RWPE2 (cell line): ENCODE measurements at regions not wholly inside any gene's neighbourhood (a gene's known extent, or its start where the extent isn't known, plus 50 kb on each side); places are given as distances from the start of the nearest gene placed in this dataset.

Source experiments
- ATAC-seq: fragments of 200-7000 bp; cut with Tn5 transposase; 3 replicates; pipeline ENCODE4 v1.9.1; 2021; ENCODE audit warnings: low read depth
- DNase-seq: peaks from one replicate; pipeline ENCODE4 v3.0.0-alpha.2; 2020; ENCODE audit warnings: low spot score
- H3K27ac ChIP-seq: fragments of 450-650 bp; 2 replicates; pipeline ENCODE4 v1.5.1; 2017; ENCODE audit warnings: mild to moderate bottlenecking; ENCODE audit not compliant: poor library complexity, severe bottlenecking
- H3K27me3 ChIP-seq: fragments of 250-450 bp; sonication (Bioruptor Pico); 2 replicates; pipeline ENCODE4 v1.5.1; 2021; ENCODE audit warnings: mild to moderate bottlenecking, moderate library complexity; ENCODE audit not compliant: insufficient read depth, poor library complexity, severe bottlenecking
- H3K36me3 ChIP-seq: fragments of 250-450 bp; sonication (Bioruptor Pico); 2 replicates; pipeline ENCODE4 v1.5.1; 2020; ENCODE audit warnings: low read depth, mild to moderate bottlenecking, moderate library complexity
- H3K4me1 ChIP-seq: fragments of 250-450 bp; sonication (Bioruptor Pico); 2 replicates; pipeline ENCODE4 v1.5.1; 2021; ENCODE audit warnings: mild to moderate bottlenecking, moderate library complexity; ENCODE audit not compliant: insufficient read depth, poor library complexity, severe bottlenecking
- H3K4me3 ChIP-seq: fragments of 250-450 bp; sonication (Bioruptor Pico); 2 replicates; pipeline ENCODE4 v1.5.1; 2021; ENCODE audit warnings: mild to moderate bottlenecking, moderate library complexity; ENCODE audit not compliant: severe bottlenecking
- H3K9me3 ChIP-seq: fragments of 250-450 bp; sonication (Bioruptor Pico); 2 replicates; pipeline ENCODE4 v1.5.1; 2021; ENCODE audit warnings: mild to moderate bottlenecking, moderate library complexity; ENCODE audit not compliant: severe bottlenecking
- TF ChIP-seq, protein P1 (sequence below): fragments of 450-650 bp; IDR thresholded peaks from one replicate; pipeline ENCODE4 v1.5.1; 2017; ENCODE audit warnings: mild to moderate bottlenecking, moderate library complexity; ENCODE audit not compliant: poor library complexity, severe bottlenecking

DNA sequence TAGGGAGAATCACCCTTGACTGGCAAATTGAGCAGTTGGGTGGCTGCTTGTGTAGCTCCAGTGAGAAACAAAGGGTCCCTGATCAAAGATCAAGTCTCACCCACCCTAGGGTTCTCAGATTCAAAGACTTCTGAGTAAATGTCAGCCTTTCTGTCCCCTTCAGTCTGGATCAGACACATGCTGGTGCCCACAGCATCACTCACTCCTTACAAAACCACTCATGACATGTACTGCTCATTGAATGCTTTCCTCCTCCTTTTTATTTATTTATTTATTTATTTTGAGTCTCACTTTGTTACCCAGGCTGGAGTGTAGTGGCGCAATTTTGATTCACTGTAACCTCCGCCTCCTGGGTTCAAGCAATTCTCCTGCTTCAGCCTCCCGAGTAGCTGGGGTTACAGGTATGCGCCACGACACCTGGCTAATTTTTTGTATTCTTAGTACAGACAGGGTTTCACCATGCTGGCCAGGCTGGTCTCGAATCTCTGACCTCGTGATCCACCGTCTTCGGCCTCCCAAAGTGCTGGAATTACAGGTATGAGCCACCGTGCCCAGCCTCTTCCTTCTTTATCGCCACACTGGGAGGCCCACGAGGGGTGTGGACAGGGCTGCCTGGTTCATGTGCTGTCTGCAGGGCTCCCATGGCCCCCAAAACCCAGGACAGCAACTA is 462.0 kb upstream of the MAF start:
- Histone ChIP-seq H3K27ac (no peak overlapping the region), H3K27me3 (no peaks in the 10 kb centered on the region), H3K36me3 (no peaks in the 10 kb centered on the region), H3K4me1 (no peaks in the 10 kb centered on the region), H3K9me3 (no peaks in the 10 kb centered on the region), H3K4me3 (no peak overlapping the region)
- ATAC-seq (no peak), DNase-seq (no peak)
- TF ChIP-seq, protein P1, sequence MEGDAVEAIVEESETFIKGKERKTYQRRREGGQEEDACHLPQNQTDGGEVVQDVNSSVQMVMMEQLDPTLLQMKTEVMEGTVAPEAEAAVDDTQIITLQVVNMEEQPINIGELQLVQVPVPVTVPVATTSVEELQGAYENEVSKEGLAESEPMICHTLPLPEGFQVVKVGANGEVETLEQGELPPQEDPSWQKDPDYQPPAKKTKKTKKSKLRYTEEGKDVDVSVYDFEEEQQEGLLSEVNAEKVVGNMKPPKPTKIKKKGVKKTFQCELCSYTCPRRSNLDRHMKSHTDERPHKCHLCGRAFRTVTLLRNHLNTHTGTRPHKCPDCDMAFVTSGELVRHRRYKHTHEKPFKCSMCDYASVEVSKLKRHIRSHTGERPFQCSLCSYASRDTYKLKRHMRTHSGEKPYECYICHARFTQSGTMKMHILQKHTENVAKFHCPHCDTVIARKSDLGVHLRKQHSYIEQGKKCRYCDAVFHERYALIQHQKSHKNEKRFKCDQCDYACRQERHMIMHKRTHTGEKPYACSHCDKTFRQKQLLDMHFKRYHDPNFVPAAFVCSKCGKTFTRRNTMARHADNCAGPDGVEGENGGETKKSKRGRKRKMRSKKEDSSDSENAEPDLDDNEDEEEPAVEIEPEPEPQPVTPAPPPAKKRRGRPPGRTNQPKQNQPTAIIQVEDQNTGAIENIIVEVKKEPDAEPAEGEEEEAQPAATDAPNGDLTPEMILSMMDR, result no peak

DNA sequence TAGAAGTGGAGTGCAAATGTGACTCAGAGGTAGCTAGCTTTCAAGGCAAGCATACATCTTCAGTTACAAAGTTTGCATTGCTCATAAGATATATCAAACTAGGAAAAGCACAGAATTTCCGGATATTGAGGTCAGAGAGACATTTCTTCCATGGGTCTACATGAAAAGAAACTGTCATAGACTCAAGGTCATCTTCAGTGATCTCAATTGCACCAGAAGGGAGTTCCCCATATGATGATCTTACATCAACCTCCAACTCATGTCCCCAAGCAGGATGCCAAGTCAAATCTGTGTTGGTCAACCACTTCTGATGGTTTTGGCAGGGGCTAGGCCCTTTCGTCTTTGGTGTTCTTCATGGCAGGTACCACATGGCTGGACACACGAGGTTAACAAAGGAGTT is 459.9 kb upstream of the MAF start:
- Histone ChIP-seq H3K27ac (no peak overlapping the region), H3K36me3 (no peaks in the 10 kb centered on the region), H3K4me1 (no peaks in the 10 kb centered on the region), H3K9me3 (no peaks in the 10 kb centered on the region), H3K4me3 (no peak overlapping the region), H3K27me3 (no peaks in the 10 kb centered on the region)
- TF ChIP-seq, protein P1, result no peak
- no peak for ATAC-seq
- DNase-seq, result no peak

DNA sequence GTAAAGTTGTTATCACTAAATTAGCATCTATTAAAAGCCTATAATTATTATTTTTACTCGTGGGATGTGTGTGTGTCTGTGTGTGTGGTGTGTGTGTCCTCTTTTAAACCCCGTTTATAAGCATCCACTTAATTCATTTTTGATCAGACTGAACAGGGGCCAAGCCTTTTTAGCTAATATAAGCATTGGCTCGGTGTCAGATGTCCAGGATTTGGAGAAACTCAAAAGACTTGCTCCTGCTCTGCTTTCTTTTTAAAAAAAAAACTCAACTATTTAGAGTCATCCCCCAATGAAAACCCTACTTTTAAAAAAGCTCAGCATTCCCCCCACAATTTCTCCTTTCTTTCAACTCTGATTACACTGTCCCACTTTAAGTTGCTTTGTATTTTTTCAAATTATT is 459.3 kb upstream of the MAF start:
- DNase-seq (no peak), ATAC-seq (no peak)
- no peaks in the 10 kb centered on the region for H3K36me3 ChIP-seq
- H3K4me1 ChIP-seq, result no peaks in the 10 kb centered on the region
- TF ChIP-seq, protein P1, result no peak
- no peaks in the 10 kb centered on the region for H3K9me3 ChIP-seq
- H3K27ac ChIP-seq, result no peak overlapping the region
- H3K4me3 ChIP-seq, result no peak overlapping the region
- no peaks in the 10 kb centered on the region for H3K27me3 ChIP-seq

DNA sequence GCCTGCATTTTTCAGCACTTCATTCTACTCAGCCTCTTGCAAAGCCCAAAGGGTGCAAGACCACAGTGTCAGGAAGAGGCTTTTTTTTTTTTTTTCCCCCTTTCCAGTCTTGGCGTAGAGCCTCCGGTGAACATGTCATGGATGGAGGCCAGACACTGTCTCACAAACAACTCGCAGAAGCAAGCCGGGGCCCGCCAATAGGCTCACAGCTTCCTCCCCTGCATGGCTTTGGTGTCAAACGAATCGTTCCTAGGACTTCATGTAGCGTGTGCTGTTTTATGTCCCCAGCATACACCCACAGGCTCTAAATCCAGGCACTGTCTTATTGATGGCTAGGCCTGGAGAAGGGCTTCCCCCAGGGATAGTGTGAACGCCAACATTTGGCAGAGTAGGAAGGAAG is 457.7 kb upstream of the MAF start:
- no peak overlapping the region for H3K27ac ChIP-seq
- no peaks in the 10 kb centered on the region for H3K36me3 ChIP-seq
- DNase-seq, result no peak
- H3K4me1 ChIP-seq, result no peaks in the 10 kb centered on the region
- TF ChIP-seq, protein P1, result no peak
- no peak for ATAC-seq
- no peak overlapping the region for H3K4me3 ChIP-seq
- H3K9me3 ChIP-seq, result no peaks in the 10 kb centered on the region
- no peaks in the 10 kb centered on the region for H3K27me3 ChIP-seq

DNA sequence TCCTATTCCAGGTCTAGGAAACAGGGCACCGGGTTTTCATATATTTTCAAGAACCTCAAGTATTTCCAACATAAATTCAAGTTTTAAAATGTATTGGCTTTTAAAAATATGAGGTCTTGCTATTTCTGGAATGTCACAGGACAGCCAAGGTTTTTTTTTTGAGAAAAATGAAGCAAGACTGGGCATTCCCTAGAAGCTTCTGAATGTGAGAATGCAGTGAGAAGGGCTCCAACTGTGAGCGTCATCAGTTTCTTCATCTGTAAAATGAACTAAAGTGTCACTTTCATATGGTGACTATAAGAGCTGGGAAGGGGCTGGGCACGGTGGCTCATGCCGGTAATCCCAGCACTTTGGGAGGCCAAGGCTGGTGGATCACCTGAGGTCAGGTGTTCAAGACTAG is 455.8 kb upstream of the MAF start:
- Histone ChIP-seq H3K27me3 (no peaks in the 10 kb centered on the region), H3K4me1 (no peaks in the 10 kb centered on the region), H3K27ac (no peak overlapping the region), H3K36me3 (no peaks in the 10 kb centered on the region), H3K9me3 (no peaks in the 10 kb centered on the region), H3K4me3 (no peak overlapping the region)
- no peak for ATAC-seq
- TF ChIP-seq, protein P1, result no peak
- no peak for DNase-seq
